ENCODE measurements at regions not wholly inside any gene's neighbourhood (a gene's known extent, or its start where the extent isn't known, plus 50 kb on each side); places are given as distances from the start of the nearest gene placed in this dataset.

GRCh38 chr2:220783671-220784070 is 788.4 kb downstream of the EPHA4 start:
- TF ChIP-seq, protein P1, sequence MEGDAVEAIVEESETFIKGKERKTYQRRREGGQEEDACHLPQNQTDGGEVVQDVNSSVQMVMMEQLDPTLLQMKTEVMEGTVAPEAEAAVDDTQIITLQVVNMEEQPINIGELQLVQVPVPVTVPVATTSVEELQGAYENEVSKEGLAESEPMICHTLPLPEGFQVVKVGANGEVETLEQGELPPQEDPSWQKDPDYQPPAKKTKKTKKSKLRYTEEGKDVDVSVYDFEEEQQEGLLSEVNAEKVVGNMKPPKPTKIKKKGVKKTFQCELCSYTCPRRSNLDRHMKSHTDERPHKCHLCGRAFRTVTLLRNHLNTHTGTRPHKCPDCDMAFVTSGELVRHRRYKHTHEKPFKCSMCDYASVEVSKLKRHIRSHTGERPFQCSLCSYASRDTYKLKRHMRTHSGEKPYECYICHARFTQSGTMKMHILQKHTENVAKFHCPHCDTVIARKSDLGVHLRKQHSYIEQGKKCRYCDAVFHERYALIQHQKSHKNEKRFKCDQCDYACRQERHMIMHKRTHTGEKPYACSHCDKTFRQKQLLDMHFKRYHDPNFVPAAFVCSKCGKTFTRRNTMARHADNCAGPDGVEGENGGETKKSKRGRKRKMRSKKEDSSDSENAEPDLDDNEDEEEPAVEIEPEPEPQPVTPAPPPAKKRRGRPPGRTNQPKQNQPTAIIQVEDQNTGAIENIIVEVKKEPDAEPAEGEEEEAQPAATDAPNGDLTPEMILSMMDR (IDR thresholded peaks at IDR 0.05), result no peak
- TF ChIP-seq POLR2A (IDR thresholded peaks at IDR 0.05) (no peak), POLR2AphosphoS5 (IDR thresholded peaks at IDR 0.05) (no peak)

All from breast epithelium (tissue), 3 donors.